Stimulated activated CD8-positive, alpha-beta memory T cell treated with anti-CD3 and anti-CD28 coated beads, Interleukin-15, amount 100 ng/mL, for 48 hours (primary cell): ENCODE measurements at regions not wholly inside any gene's neighbourhood (a gene's known extent, or its start where the extent isn't known, plus 50 kb on each side); places are given as distances from the start of the nearest gene placed in this dataset.

Source experiments
- DNase-seq, 2 donors: peaks; one replicate each; pipeline ENCODE4 v3.0.0-alpha.2; 2020; ENCODE audit warnings: low read depth in 2 of 2

DNA sequence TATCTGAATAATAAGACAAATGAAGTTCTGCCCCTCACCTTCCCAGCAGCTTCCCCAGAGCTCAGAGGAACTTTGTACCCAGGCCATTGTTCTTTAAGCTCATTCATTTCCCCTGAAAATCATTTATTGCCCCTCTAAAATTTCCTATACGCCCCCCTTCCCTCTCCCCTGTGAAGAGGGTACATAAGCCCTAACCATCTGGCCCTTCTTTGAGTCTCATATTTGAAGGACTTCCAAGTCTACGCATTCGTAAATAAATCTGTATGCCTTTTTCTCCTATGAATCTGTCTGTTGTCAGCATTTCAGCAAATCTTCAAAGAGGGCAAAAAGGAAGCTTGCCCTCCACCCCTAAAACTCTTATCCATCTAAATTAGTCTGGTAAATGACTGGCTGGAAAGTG lies 73.1 kb upstream of the DST start:
- no peak for DNase-seq

DNA sequence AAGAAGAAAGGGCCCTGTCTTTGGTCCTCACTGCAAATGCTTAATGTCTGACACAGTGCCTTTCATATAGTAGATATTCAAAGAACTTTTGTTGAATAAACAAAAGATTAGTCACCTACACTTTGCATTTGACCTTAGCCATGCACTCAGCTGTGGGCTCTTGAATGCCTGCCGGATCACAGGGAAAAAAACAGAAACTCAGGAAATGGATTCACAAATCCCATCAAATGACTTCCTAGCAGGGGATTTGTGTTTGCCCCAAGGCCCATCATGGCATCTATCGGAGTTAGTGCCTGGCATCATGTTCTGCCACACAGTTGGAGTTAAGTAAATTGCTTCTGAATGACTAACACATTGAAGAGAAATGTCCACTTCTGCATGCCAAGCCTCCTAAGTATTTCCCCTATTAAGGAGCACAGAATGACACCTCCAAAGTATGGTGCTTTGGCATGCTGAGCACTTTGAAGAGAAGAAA lies 72.3 kb upstream of the DST start:
- DNase-seq: no peak

DNA sequence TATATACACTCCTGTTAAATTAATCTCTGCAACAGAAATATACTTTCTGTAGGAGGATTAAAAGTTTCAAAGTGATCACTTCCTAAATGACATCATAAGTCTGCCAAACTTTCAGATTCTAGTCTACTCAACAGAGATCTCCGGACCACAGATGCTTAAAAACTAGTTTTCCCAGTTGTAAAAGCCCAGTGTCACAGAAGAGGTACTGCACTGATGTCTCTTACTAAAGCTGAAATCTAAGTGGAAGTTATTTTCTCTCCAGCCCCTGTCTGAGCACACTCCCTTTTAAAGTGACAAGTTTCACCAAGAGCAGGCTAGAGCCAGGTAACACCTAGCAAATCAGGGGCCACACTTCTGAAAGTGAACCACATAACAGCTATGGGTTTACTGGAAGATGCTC lies 71.6 kb upstream of the DST start:
- no peak for DNase-seq

DNA sequence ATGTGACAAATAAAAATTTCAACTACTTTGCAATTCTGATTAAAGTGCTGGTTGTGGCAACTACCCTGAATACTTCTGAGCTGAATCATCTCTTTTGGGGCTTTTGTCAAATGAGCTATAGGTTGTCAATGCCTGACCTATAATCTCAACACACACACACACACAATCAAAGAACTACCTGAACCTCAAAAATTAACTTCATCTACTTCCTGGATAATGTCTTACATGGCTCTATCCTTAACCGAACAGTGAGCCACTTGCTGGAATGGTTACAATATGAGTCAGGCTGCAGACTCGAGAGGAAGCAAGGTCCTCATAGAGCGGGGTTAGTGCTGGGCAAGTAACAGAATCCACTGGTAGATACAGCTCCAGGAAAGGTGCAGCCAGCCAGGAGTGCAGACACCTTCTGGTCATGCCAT lies 70.6 kb upstream of the DST start:
- no peak for DNase-seq

DNA sequence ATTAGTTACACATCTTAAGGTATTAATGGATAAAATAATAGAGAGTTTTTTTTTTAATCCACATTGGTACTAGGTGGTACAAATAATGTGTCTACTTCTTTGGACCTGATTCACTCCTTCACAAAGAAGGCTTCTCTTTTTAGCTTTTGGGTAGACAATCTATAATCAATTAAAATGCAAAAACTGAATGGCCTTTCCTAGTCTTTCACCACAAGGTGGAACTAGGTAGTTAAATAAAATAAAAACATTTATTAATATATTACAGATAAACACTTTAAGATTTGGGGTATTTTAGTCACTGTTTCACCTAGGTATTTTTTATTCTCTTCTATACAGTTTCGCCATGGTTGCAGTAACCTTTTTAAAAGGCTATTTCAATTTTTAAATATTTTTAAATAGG lies 68.3 kb upstream of the DST start:
- DNase-seq: no peak

DNA sequence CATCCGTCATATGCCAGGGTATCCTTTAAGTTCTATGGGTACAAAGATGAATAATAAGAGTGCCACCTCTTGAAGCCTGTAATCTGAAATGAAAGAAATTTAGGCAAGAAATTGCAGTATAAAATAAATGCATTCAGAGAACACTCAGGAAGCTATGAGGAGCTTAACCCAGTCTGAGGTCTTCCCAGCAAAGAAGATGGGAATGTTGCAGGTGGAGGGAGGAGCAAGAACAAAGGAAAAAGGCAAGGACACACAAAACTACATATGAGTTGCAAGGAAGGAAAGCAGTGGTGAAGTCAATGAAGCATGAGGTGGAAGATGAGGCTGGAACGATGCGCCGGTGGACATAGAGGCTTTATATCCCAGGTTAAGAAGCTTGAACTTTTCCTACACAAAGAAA lies 67.0 kb upstream of the DST start:
- DNase-seq: no peak

DNA sequence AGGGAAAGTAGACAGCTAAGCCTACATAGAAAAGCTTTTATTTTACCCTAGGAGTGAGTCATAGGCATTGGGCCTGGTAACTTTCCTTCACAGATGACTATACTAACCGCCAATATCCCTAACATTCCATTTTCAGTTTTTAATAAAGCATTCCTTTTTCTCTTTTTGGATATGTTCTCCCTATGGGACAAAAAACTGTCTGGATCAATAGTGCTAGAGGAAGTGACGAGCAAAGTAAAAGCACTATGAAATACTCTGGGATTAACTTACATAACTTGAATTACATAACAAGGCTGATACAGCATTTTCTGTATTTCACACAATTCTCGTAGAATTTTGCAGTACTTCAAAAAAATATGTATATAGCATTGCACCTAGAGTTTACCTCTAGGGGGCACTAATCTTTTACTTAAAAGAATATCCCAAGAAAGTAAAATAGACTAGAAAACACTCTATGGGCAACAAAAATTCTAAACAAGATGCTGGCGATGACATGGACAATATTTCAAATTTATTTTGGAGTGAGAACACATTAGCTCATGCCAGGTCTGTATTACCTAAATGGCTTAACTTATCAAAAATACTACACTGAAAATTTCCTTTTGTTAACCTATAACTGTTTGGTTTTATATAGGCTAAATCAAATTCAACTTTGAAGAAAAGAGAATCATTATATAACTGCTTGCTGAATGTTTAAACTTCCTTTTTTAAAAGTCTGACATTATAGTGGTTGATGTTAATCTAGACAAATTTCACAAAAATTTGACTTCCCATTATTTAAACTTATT lies 66.3 kb upstream of the DST start:
- DNase-seq: no peak

- DNase-seq: no peak
These were observed 64.5 kb upstream of the DST start for GRCh38 chr6:56706981-56707726.

DNA sequence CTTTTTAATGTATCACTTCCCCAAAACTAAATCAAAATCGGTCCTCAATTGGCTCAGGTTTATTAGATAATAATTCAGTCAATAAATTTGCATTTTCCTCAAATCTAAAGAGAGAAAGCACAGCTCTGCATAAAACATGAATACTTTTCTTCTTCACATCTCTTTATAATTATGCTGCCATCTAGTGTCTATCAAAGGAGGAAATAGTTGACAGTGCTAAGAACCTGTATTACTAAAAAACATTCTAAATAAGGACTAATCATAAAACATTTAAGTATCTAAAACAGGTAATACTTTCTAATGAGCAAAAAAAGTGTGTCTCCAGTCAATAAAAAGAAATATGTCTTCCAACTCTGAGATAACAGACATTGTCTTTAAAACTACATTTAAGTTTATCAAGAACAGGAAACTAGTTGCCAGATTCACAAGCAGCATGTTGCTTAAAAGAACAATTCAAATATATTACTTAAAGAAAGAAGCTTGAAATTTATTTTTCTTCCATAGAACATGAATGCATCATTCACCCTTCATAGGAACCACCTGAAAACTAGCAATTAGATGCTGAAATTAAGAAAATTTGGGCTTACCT lies 56.5 kb upstream of the DST start:
- DNase-seq: no peak

GRCh38 chr6:56695702-56696101 lies 53.0 kb upstream of the DST start:
- DNase-seq: no peak

GRCh38 chr6:56694002-56694401 lies 51.3 kb upstream of the DST start:
- DNase-seq: no peak

DNA sequence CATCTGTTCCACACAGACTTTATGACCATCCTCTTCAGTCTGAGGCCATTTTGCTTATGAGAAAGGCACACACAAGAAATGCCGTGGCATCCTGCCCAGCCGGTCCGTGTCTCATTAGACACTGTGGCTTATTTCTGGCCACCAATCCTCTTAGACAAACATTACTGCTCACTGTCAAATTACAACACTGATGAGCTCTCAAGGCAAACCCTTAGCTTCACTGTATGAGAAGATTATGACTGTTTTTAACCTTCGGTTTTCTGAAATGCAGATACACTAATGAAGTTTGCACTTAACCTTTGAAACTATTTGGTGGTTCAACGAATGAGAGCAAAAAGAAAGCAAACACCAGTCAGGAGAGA lies 50.5 kb upstream of the DST start:
- DNase-seq: no peak

DNA sequence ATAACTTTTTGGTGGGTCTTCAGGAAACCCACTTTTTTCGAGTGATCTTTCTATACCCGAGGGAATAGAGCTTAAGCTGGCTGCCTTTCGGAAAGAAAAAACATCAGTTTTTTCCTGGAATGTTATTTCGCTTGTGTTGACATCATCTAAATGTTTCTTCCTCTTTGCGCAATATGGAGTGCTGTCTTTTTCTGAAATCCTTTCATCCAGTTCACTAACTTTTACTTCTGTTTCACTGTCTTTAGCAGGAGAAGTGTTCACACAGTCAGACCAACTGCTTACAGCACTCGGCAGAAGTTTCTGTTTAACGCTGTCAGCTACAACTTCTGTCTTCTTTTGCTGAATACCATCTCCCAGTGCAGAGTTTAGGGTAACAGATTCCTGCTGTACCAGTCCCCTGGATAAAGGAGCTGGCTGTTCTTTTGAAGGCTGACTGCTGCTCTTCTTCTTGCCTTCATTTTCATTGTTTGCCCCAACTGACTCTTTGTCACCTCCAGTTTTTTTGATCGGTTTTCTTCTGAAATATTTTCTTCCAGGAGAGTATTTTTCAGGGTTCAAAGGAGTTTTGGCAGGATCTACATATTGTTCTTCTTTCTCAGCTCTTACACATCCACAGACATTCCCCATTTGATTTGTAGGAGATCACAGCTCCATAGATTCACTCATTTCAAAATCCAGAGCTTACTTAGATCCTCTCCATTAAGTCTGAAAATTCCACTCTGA lies 50.0 kb upstream of the DST start:
- no peak for DNase-seq
